Rectal smooth muscle tissue (tissue), 1 donor: ENCODE measurements at regions not wholly inside any gene's neighbourhood (a gene's known extent, or its start where the extent isn't known, plus 50 kb on each side); places are given as distances from the start of the nearest gene placed in this dataset.

Source experiments
- H3K27ac ChIP-seq: one replicate; pipeline ENCODE4 v1.7.0; 2013; ENCODE audit warnings: low read depth, low read length, inconsistent platforms
- H3K27me3 ChIP-seq: one replicate; pipeline ENCODE4 v1.7.0; 2013; ENCODE audit warnings: low read length; ENCODE audit not compliant: control insufficient read depth, insufficient read depth
- H3K36me3 ChIP-seq: one replicate; pipeline ENCODE4 v1.7.0; 2013; ENCODE audit warnings: low read length; ENCODE audit not compliant: control insufficient read depth, insufficient read depth
- H3K4me1 ChIP-seq: one replicate; pipeline ENCODE4 v1.7.0; 2013; ENCODE audit warnings: low read length; ENCODE audit not compliant: control insufficient read depth, insufficient read depth
- H3K4me3 ChIP-seq: one replicate; pipeline ENCODE4 v1.7.0; 2013; ENCODE audit warnings: low read length
- H3K9ac ChIP-seq: one replicate; pipeline ENCODE4 v1.7.0; 2013; ENCODE audit warnings: low read length

GRCh38 chr9:14413812-14414211, 99.9 kb upstream of the NFIB start:
- H3K9ac ChIP-seq, result no peak overlapping the region

GRCh38 chr9:14412775-14413174, 98.8 kb upstream of the NFIB start:
- Histone ChIP-seq H3K27me3 (no peaks in the 10 kb centered on the region), H3K36me3 (no peaks in the 10 kb centered on the region), H3K4me1 (no peaks in the 10 kb centered on the region), H3K9ac (no peak overlapping the region), H3K4me3 (no peak overlapping the region), H3K27ac (no peak overlapping the region)

More at GRCh38 chr9:14413812-14414211, 99.9 kb upstream of the NFIB start:
- Histone ChIP-seq H3K4me1 (no peaks in the 10 kb centered on the region), H3K36me3 (no peaks in the 10 kb centered on the region), H3K27me3 (no peaks in the 10 kb centered on the region), H3K4me3 (no peak overlapping the region), H3K27ac (no peak overlapping the region)

GRCh38 chr9:14406463-14406862, 92.5 kb upstream of the NFIB start:
- Histone ChIP-seq H3K36me3 (no peaks in the 10 kb centered on the region), H3K9ac (no peak overlapping the region), H3K27ac (no peak overlapping the region), H3K4me1 (no peaks in the 10 kb centered on the region), H3K4me3 (no peak overlapping the region), H3K27me3 (no peaks in the 10 kb centered on the region)

DNA sequence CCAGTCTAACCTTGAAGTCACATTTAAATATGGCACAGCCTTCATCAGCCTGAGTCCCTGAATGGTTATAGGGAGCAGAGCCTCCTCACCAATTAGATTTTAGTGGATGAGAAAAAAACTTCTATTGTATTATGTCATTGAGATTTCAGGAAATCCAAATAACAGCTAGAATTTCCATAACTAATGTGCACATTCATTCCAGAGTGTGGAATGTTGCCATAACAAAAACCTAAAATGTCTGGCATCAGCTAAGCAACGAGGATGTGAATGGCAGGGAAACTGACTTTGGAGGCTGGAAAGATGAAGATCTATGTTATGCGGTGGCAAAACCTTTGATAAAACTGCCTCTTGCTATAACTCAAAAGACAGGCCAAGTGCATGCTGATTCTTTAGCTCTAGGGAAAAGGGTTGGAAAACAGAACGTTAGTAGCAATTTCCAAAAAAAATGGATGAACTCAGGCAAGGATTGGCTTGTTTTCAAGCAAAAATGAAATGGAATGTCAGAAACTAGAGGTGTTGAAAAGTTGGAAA, 91.3 kb upstream of the NFIB start:
- Histone ChIP-seq H3K36me3 (no peaks in the 10 kb centered on the region), H3K4me3 (no peak overlapping the region), H3K27me3 (no peaks in the 10 kb centered on the region), H3K4me1 (no peaks in the 10 kb centered on the region), H3K27ac (no peak overlapping the region), H3K9ac (no peak overlapping the region)

DNA sequence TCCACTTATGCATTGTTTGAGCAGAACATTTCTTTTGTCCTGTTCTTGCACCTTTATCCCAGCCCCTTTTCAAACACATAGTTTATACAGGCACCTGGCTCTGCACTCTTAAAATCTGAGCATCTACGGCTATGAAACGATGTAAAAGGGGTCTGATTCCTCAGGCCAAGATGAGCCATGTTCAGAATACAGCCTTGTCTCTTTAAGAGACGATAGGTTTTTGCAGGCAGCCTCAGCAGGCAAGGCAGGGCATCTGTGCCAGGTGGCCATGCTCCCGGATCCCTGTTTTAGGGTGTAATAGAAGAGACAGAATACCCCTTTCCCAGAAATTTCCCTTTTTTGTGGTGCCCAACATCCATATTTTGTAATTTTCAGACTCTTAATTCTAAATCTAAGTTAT, 89.1 kb upstream of the NFIB start:
- Histone ChIP-seq H3K4me3 (no peak overlapping the region), H3K27me3 (no peaks in the 10 kb centered on the region), H3K36me3 (no peaks in the 10 kb centered on the region), H3K27ac (no peak overlapping the region), H3K9ac (no peak overlapping the region), H3K4me1 (no peaks in the 10 kb centered on the region)

DNA sequence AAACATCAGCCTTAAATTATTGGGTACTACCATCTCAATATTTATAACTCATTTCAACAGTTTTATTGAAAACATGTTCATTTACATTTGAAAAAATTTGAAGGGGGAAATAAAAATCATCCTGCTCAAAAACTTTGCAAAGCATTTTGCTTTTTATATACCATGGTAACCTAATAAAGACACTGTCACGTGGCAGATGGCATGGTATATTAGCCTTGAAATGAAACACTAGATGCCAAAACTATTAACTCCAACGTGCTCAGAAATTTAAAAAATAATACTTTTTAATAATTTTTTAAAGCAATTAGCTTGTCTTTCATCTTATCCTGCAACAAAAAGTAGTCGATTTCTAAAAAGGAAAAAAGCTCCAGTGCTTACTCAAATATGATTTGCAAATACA, 88.6 kb upstream of the NFIB start:
- Histone ChIP-seq H3K36me3 (no peaks in the 10 kb centered on the region), H3K4me1 (no peaks in the 10 kb centered on the region), H3K27ac (no peak overlapping the region), H3K4me3 (no peak overlapping the region), H3K27me3 (no peaks in the 10 kb centered on the region), H3K9ac (no peak overlapping the region)

- H3K27me3 ChIP-seq, result no peaks in the 10 kb centered on the region
- no peaks in the 10 kb centered on the region for H3K36me3 ChIP-seq
- H3K4me3 ChIP-seq, result no peak overlapping the region
- no peak overlapping the region for H3K27ac ChIP-seq
- no peaks in the 10 kb centered on the region for H3K4me1 ChIP-seq
- H3K9ac ChIP-seq, result no peak overlapping the region
These were observed 88.0 kb upstream of the NFIB start for GRCh38 chr9:14401911-14402310.

DNA sequence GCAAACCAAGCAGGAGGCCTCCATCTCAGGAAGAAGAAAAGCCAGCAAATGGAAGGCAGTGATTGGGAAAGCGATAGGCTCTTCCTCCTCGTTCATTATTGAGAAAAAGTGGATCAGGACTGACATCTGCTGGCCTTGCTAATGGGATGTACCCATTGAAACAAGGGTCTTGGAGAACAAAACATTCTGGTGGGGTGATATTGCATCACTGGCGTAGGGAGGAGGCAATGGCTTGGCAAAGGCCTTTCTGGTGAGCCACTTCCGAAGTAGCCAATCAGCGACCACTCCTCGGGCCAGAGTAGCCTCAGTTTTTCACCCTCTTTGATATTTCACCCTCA, 86.7 kb upstream of the NFIB start:
- Histone ChIP-seq H3K4me1 (no peaks in the 10 kb centered on the region), H3K27ac (no peak overlapping the region), H3K9ac (no peak overlapping the region), H3K36me3 (no peaks in the 10 kb centered on the region), H3K4me3 (no peak overlapping the region), H3K27me3 (no peaks in the 10 kb centered on the region)

- H3K4me1 ChIP-seq, result no peaks in the 10 kb centered on the region
- H3K9ac ChIP-seq, result no peak overlapping the region
- H3K4me3 ChIP-seq, result no peak overlapping the region
- no peak overlapping the region for H3K27ac ChIP-seq
- H3K27me3 ChIP-seq, result no peaks in the 10 kb centered on the region
- no peaks in the 10 kb centered on the region for H3K36me3 ChIP-seq
These were observed 86.1 kb upstream of the NFIB start for GRCh38 chr9:14399756-14400657.

DNA sequence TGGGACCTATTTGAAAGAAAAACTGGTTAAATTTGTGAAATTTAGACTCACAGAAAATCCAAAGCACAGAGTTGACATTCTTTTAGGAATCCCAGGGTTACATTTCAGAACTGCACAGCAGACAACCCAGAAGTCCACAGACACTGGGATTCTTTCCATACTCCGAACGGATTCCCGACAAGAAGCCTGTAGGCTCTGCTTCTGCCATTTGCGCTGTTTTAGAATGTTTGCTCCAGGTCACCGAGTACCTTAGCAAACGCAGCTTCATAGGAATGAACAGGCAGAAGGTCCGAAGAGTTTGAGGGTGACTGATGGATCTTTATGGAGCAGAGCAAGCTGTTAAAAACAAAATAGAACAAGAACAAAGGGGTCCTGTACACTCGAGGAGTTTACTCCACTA, 84.5 kb upstream of the NFIB start:
- Histone ChIP-seq H3K27me3 (no peaks in the 10 kb centered on the region), H3K27ac (no peak overlapping the region), H3K36me3 (no peaks in the 10 kb centered on the region), H3K4me1 (no peaks in the 10 kb centered on the region), H3K9ac (no peak overlapping the region), H3K4me3 (no peak overlapping the region)

GRCh38 chr9:14396171-14396570, 82.2 kb upstream of the NFIB start:
- Histone ChIP-seq H3K4me3 (no peak overlapping the region), H3K4me1 (no peaks in the 10 kb centered on the region), H3K36me3 (no peaks in the 10 kb centered on the region), H3K27ac (no peak overlapping the region), H3K9ac (no peak overlapping the region), H3K27me3 (no peaks in the 10 kb centered on the region)

GRCh38 chr9:14395317-14396082, 81.6 kb upstream of the NFIB start:
- H3K4me1 ChIP-seq, result no peaks in the 10 kb centered on the region
- H3K4me3 ChIP-seq, result no peak overlapping the region
- H3K27ac ChIP-seq, result no peak overlapping the region
- H3K9ac ChIP-seq, result no peak overlapping the region
- H3K27me3 ChIP-seq, result no peaks in the 10 kb centered on the region
- no peaks in the 10 kb centered on the region for H3K36me3 ChIP-seq
